GM12874 (cell line): ENCODE measurements at regions not wholly inside any gene's neighbourhood (a gene's known extent, or its start where the extent isn't known, plus 50 kb on each side); places are given as distances from the start of the nearest gene placed in this dataset.

Experiments
- TF ChIP-seq, protein P1 (sequence below): IDR thresholded peaks from 2 replicates; pipeline ENCODE4 v1.5.1; 2011; ENCODE audit warnings: low read depth, mild to moderate bottlenecking, control low read depth, low read length, moderate library complexity; ENCODE audit not compliant: insufficient read depth

DNA sequence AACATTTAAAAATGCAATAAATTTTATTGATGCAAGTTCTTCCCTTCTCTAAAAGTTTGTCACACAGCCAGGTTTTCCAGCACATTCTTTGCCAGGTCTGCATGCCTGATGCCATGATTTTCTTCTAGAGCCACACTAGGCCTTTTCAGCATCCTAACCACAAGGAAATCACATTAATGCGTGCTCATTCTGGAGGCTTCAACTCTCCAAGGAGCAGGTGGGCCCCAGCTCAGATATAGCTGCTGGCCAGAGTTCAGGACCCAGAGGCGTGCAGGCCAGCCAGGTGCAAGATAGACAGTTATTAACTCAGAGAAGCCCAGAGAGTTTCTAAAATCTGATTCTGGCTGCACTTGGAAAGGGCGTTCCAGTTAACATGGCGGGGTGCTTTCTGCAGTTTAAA is 124.5 kb upstream of the MAF start:
- TF ChIP-seq, protein P1, sequence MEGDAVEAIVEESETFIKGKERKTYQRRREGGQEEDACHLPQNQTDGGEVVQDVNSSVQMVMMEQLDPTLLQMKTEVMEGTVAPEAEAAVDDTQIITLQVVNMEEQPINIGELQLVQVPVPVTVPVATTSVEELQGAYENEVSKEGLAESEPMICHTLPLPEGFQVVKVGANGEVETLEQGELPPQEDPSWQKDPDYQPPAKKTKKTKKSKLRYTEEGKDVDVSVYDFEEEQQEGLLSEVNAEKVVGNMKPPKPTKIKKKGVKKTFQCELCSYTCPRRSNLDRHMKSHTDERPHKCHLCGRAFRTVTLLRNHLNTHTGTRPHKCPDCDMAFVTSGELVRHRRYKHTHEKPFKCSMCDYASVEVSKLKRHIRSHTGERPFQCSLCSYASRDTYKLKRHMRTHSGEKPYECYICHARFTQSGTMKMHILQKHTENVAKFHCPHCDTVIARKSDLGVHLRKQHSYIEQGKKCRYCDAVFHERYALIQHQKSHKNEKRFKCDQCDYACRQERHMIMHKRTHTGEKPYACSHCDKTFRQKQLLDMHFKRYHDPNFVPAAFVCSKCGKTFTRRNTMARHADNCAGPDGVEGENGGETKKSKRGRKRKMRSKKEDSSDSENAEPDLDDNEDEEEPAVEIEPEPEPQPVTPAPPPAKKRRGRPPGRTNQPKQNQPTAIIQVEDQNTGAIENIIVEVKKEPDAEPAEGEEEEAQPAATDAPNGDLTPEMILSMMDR, result no peak

DNA sequence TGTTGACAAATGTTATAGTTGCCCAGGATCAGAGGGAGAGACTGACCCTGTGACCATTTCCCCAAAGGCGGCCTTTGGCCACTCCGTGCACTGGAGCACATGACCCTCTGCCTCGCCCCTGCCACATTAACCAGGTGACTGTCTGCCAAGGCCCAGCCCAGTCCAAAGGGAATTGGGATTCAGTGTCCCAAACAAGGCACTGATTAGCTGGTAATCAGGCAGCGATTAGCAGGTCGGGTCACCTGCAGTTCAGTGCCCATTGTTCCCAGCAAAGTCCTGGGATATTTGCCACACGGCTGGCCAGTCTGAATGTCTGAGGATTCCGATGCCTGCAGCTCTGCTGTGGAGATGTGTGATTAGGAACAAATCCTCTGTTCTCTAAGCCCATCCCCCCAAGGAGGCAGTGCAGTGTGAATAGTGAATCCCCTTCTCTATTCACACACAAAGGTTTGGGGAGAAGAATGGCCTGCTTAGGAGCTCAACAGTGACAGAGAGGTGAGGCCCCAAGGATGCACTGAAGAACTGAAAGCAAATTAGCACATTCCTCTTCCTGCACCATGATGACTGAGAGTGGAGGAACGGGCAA is 123.1 kb upstream of the MAF start:
- TF ChIP-seq, protein P1, result no peak

DNA sequence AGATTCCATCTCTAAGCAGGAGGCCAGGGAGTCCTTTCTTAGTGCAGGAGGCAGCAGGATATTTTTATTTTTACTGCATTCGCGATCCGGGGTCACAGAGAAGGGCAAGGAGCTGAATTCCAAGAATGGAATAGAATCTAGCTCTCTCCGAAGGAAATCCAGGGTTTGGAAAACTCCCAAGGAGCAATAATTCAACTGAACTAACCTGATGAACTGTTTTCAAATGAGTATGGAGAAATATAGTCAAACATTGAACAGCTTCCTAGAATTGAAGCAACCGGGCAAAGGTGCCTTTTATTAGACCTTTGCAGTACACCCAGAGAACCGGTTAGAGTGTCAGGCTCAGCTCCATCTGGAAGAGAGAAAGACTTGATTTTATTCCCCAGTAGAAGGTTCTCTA is 120.7 kb upstream of the MAF start:
- TF ChIP-seq, protein P1, result no peak

DNA sequence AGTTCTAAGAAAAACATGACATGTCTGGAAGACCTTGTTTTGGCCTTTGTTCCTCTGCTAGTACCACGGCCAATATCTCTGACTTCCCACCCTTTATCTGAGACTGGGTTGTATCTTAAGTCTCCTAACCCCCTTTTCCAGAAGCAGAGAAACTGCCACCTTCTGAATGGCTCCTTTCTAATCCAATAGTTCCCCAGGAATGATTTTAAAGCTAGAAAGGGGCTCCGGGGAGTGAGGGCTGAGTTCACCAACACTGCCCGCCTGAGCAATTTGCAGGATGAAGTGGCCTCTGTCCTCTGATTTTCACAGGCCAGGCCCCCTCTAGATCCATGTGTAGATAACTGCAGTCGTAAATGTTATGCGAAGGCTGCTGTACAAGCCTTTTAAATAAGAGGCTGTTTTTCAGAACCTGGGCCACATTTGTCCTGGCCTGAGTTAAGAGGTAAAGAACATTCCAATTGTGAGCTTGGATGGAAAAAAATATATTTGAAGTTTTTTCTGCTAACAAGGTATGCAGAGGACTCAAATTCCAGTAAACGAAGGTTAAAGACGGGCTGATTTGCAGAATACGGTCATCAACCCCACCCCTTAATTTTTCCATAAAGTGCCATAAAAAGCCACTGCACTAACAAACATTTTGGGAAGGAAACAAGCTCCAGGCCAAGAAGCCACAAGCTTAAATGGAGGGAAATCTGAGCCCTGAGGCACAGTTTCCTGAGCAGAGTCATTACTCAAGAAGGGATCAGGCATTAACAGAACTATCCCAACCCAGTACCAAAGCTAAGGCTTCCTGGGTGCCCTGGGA is 117.0 kb upstream of the MAF start:
- TF ChIP-seq, protein P1, result no peak

DNA sequence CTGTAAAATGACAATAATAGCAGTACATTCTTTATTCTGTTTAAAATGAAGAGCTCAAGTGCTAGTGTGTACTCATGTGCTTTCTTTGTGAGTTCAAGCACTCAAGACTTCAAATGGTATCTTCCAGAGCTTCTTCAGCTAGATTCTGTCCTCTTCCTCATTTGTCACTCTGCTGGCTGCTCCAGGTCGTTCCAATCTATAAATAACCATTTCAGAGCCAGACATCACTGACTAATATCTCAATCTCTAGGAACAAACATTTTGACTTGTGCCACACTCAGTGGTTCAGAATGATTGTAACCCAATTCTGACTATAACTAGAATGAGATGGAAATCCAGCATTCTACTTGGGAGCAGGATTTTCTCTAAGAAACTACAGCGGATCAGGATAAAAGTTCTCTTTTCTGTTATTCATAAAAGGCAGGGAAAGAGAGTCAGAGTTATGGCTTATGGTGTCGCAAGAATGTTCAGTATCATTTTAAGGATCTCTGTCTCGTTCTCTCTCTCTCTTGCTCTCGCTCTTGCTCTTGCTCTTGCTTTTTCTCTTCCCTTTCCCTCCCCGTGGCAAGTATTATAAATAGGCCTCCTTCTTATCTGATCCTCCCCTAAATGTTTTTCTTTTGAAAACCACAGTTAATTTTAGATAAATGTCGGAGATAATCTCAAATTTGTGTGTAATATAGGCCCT is 116.3 kb upstream of the MAF start:
- TF ChIP-seq, protein P1, result no peak

DNA sequence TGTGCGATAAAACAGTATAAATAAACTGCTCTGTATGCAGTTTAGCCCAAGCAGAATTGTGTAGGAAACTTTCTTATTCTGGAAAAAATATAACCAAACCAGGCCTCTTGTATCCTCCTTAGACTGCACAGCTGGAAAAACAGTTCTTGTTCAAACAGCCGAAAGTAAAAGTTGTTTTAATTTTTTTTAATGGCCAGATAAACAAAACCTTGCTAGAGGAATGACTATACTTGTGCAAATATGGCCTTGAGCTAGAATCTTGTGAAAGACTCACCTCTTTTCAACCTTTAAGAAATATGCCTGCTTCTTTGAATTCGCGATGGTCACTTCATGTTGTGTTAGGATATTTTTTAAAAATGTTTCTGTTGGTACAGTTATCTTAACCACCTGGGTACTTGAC is 114.5 kb upstream of the MAF start:
- TF ChIP-seq, protein P1, result no peak

DNA sequence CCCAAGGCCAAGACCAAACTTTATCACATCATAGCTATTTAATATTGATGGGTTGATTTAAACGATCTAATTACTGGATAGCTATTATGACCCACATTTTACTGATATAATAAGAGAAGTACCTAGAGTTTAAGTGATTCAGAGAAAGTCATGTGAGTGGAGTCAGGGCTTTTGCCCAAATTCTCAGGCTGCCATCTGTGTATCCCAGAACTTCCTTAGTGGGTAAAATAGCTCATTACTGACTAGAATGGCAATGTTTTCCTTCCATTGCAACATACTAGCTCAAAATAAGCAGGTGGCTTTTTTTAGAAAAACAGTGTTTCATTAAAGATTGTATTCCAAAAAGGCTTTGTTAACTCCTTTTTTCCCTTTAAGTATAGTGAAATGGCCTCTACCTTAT is 113.9 kb upstream of the MAF start:
- TF ChIP-seq, protein P1, result no peak
